Bone marrow (tissue), 2 donors: ENCODE measurements at regions not wholly inside any gene's neighbourhood (a gene's known extent, or its start where the extent isn't known, plus 50 kb on each side); places are given as distances from the start of the nearest gene placed in this dataset.

Experiments
- DNase-seq, 2 donors: peaks; one replicate each; lab custom pipeline; 2025; lab: John Stamatoyannopoulos, UW

DNA sequence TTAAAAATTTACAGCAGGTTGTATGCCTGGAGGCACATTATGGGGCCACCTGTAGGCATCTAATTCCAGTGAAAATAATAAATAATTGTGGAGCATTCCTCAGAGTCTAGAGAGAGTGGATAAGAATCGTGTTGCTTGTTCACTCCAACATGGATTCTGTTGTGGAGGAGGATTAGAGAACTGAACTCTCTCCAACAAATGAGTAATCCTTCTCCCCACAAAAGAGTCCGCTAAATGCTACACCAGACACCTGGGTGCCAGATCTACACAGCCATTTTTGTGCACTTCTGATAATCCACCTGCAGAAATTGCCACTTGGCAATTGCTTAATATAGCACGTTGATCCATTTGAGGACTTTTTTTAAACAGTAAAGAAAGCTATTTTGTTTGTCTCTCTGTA is 113.7 kb upstream of the DPYD start:
- DNase-seq: no peak

DNA sequence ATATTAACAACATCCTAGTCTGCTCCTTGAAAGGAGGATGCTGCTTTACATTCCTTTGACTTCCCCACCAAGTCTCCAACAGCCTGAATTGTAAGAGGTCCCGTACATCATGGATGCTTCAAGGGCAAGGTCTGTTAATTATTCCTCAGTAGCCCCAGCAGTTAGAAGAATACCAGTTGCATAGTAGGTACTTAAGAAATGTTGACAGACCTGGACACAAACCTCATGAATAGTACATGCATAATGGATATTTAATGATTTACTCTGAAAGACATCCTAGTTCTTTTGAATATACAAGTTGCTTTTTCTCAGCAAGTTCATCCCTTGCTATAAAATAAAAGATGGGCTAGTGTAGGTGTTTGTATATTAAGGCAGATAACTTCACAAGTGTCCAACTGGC is 112.1 kb upstream of the DPYD start:
- DNase-seq: no peak

- DNase-seq: no peak
Measured at GRCh38 chr1:98030976-98031375, 110.1 kb upstream of the DPYD start.

GRCh38 chr1:98030483-98030882 is 109.6 kb upstream of the DPYD start:
- peak in 1 of 2 donors; percentile 49 for DNase-seq

DNA sequence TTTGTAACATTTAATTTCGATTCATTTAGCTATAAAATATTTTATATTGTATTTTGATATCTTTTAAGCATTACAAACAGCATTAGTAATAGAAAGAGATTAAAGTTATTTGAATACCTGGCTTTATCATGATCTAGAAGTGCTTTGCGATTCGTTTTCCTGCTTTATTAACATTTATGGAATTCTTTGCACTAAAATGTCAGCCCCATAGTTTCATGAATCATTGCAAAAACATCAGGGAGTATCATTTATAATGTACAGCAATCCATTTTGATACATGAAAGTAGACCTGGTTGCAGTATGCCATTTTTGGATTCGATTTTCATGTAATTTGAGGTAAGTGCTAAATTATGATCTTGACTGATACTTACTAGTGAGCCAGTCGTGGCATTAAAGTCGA is 108.0 kb upstream of the DPYD start:
- no peak for DNase-seq

DNA sequence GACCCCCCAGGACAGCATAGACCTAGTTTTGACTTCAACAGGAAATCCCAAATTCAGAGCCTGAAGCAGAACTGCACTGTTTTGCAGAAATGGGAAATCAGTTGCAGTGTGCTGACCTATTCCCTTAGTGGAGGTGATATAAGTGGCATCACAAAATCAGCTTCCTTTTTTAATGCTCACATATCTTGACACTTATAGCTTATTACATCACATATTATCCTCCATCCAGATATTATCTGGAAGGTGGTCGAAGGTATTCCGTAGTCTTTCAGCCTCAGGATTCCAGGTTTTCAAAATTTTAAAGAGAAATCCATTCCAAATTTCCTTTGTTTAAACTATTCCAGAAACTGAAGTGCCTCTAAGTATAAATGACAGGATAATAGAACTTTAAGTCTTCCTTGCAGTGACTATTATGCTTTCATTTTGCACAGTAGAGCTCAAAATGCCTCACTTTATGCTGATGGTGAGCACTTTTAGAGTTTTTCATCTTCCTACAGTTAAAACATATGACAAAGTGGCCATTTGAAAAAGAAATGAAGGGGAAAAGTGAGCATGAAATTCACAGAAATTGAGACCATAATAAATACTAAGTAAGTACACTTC is 106.4 kb upstream of the DPYD start:
- DNase-seq: no peak

DNA sequence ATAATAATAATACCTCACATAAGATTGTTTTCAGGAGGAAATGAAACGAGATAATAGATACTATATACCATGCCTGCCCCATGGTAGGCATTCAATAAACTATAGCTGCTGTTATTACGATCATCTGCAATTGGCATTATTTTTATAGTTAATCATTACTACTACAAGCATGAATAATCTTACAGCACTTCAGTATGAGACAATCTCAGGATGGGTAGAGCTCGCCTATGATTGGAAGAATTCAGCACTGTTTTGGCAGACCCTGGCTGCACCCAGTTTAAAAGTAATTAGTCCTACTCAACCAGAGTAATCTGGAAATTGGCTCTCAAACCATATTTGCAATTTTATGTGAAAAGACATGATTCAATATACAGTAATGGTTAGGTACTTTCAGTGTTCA is 105.0 kb upstream of the DPYD start:
- DNase-seq: no peak

DNA sequence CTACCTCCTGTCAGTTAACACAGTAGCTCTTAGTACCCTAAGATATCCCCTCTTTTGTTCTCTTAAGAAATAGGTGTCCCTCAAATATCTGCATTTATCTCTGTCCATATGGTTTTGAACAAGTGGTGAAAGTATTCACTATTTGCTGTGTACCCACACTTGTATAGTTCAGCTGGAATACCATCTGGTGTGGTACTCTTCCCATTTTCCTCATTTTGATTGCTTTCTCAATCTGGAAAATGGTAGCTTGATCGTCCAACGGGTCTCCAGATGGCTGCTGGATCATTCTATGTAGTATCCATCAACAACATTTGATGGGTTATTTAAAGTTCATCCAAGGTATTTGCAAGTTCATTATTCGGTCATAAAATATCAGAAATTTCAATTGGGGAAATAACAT is 100.3 kb upstream of the DPYD start:
- no peak for DNase-seq

- peak in 1 of 2 donors; percentile 35 for DNase-seq
Measured at GRCh38 chr1:98019747-98020146, 98.9 kb upstream of the DPYD start.

GRCh38 chr1:98018074-98018473 is 97.2 kb upstream of the DPYD start:
- DNase-seq: no peak

- DNase-seq: no peak
Measured at GRCh38 chr1:98017184-98017583, 96.3 kb upstream of the DPYD start.

DNA sequence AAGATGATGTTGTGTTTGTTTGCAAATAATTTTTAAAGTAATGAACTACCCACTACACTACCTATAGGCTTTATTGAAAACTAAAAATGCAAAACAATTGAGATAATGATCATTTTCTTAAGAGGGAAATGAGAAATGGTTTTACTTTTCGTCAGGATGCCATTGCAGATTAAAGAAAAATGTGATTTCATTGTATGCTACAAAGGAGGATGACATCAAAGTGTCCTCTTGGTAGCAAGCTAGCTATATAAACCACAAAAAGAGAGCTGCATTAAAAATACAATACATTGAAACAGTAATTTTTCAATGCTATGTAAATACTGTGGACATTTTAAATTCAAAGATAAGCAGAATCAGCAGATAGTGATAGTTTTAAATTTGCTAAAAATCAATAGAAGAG is 87.5 kb upstream of the DPYD start:
- DNase-seq: no peak

DNA sequence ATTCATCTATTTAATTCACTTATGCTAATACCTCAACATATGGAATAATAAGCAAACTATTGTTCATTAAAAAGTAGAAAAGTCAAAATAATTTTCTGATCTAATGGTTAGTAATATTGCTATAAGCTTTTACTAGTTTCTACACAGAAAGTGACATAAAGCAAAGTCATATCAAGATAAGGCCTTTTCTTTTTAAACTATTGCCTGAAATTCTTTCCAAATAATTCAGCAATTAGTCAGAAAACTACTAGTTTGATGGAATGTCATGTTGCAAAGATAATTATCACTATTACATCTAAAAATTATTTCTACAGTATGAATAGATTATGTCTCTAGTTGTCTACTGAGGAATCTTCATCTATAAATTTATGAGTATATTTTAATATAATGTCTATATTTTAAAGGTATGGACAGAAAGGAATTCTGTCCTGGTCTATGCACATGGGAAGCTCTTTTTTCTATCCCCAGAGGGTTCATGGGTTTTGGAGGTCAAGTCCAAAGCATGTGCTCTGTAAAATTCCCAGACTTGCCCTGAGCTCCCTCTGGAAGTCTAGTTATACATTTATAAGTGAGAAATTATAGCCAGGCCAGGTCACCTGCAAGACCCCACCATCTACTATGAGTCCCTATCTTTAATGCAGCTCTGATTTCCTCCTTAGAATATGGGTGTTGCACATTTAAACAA is 84.6 kb upstream of the DPYD start:
- no peak for DNase-seq

GRCh38 chr1:98003442-98003841 is 82.6 kb upstream of the DPYD start:
- no peak for DNase-seq

DNA sequence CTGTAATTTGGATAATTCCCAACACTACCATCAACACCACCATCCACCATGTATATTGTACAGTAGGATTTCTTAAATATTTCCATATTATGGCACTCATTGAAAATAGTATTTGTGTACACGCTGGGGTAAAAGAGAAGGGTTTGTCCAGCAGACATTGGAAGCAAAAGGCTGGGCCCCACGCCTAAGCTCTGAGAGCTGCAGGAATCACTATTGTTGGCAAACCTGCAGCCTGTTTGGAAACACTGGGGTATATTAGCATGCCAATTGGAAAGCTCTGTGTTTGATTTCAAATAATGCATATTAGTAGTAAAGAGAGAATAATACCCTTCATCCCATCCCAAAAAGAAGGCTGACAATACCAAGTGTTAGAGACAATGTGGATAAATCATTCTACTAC is 81.5 kb upstream of the DPYD start:
- no peak for DNase-seq

- no peak for DNase-seq
Measured at GRCh38 chr1:98001764-98002163, 80.9 kb upstream of the DPYD start.

DNA sequence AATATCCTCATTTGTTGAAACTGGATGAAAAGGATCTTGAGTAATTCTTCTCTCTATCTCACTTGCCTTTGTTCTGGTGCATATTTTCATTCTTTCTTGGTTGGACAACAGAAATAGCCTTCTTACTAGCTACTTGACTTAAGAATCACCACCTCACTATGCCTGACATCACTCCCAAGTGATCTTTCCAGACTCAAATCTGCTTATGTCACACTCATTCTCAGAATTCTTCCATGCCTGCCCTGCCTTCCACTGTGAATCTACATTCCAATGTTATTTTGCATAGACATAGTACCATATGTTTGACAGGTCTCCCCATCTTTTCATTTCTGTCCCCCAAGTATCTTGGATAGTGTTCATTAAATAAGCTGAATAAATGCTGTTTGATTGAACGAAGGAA is 78.5 kb upstream of the DPYD start:
- no peak for DNase-seq

DNA sequence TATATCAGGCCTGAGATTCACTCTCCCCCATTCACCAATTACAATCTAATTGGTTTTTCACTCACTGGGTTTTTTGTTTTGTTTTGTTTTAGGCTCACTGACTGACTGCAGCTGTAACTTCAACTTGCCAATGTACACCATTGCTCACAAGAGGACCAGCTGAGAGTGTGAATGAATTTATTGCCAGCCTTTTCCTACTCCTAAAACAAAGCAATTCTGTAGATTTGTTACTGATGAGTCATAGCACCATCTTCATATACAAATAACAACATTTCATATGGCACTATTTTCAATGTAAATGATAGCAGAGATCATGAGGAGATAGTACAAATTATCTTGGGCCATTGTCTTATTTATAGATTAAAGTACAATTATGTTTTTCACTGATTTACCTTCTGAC is 76.0 kb upstream of the DPYD start:
- no peak for DNase-seq

DNA sequence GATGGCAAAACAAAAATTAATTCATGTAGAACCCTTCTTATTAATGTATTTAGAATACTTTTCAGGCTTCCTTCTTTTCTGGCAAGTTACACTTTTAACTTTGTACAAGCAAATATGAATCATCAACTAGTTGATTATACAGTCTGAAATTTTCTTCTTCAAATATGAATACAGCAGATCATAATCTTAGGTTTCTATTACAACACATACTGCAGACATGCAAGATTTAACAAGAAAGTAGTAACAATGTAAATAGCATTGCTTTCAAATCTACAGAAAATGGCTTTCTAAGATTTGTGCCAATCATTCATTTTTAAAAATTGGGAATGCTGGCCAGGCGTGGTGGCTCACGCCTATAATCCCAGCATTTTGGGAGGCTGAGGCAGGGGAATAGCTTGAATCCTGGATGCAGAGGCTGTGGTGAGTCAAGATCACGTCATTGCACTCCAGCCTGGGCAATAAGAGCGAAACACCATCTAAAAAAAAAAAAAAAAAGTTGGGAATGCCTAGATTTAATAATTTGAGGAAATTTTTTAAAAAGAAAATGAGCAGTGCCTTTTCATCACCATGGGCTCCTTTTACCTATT is 68.4 kb upstream of the DPYD start:
- no peak for DNase-seq

DNA sequence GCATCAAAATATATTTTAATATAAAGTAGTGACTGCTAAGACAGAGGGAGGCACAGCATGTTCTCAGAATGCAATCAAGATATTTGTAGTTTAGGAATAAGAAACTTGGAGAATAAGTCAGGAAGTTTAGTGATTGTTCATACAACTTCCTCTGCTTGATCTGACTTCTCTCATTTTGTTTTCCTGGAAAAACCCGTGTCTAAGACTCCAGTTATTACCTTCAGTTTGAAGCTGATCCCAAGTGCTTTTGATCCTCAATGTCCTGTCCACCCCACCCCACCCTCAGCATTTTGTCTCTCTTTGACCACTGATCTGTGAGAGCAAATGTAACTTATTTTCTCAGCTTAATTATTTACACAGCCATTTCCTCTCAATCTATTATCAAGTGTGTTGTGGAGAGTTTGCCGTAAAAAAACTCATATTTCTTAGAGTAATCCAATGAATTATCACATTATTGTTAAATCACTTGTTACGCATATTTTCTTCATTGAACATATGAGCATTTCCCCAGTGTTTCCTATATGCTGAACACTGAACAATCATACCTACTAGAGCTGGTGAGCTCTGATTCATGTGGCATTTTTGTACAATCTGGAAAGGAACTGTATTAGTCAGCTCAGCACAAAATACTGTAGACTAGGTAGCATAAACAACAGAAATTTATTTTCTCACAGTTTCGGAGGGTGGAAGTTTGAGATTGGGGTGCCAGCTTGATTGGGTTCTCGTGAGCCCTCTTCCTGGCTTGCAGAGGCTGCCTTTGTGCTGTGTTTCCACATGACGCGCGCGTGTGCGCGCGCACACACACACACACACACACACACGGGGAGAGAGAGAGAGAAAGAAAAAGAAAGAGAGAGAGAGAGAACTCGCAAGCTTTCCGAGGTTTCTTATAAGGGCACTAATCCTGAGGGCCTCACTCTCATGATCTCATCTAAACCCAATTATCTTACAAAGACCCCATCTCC is 65.5 kb upstream of the DPYD start:
- no peak for DNase-seq

- DNase-seq: no peak
Measured at GRCh38 chr1:97983126-97983525, 62.3 kb upstream of the DPYD start.

DNA sequence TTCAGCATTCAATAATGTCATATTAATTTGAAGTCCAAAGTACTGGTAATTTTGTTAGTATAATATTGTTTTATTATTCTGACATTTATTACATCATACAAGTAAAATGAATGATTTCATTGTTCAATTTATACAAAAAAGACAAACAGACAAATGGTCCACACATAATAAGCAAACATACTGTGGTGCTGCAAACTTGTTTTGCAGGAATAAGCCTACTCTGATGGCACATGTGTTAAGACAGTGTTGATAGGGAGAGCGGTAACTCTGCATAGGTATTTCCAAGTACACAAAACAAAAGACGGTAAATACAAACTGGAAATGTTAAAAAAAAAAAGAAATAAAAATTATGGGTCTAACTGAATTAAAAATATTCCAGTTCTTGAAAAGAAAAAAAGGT is 59.7 kb upstream of the DPYD start:
- no peak for DNase-seq

GRCh38 chr1:97976801-97977200 is 56.0 kb upstream of the DPYD start:
- DNase-seq: no peak
